K562 (cell line): ENCODE measurements at regions not wholly inside any gene's neighbourhood (a gene's known extent, or its start where the extent isn't known, plus 50 kb on each side); places are given as distances from the start of the nearest gene placed in this dataset.

Source experiments
- ELK1 ChIP-seq: sonication (generic); formaldehyde crosslinking; IDR thresholded peaks from 2 replicates; pipeline ENCODE4 v1.8.1; 2022; ENCODE audit warnings: missing genetic modification reagents
- NCOA1 ChIP-seq: fragments of 450-650 bp; IDR thresholded peaks from 2 replicates; pipeline ENCODE4 v1.6.1; 2016; ENCODE audit warnings: low read depth
- NFRKB ChIP-seq: fragments of 450-650 bp; IDR thresholded peaks from 2 replicates; pipeline ENCODE4 v1.6.1; 2016; ENCODE audit warnings: low read depth
- PATZ1 ChIP-seq: fragments of 250-450 bp; sonication (Bioruptor Pico); IDR thresholded peaks from 2 replicates; pipeline ENCODE4 v1.5.0; 2020; ENCODE audit warnings: mild to moderate bottlenecking, borderline replicate concordance
- POLR2G ChIP-seq: fragments of 200-400 bp; formaldehyde crosslinking; IDR thresholded peaks from 2 replicates; pipeline ENCODE4 v1.6.1; 2017; ENCODE audit warnings: low read depth, mild to moderate bottlenecking, antibody characterized with exemption, low read length, moderate library complexity
- PRDM10 ChIP-seq: fragments of 450-650 bp; IDR thresholded peaks from 2 replicates; pipeline ENCODE4 v1.6.1; 2018; ENCODE audit not compliant: partially characterized antibody
- SMARCC2 ChIP-seq: fragments of 450-650 bp; IDR thresholded peaks from 2 replicates; pipeline ENCODE4 v1.6.1; 2017; ENCODE audit warnings: antibody characterized with exemption, moderate library complexity, mild to moderate bottlenecking, low read depth

- TF ChIP-seq POLR2G (no peak), PATZ1 (CRISPR knock-in tag) (no peak), ELK1 (CRISPR knock-in tag) (no peak), PRDM10 (no peak), NFRKB (no peak), SMARCC2 (no peak), NCOA1 (no peak)
Measured at GRCh38 chr21:38884440-38884839, 78.7 kb downstream of the ETS2 start.
